ENCODE measurements at regions not wholly inside any gene's neighbourhood (a gene's known extent, or its start where the extent isn't known, plus 50 kb on each side); places are given as distances from the start of the nearest gene placed in this dataset.

GRCh38 chr3:130263708-130264107 lies 81.8 kb upstream of the COL6A5 start:
- ChIA-PET SMC1A (ENCODE audit: uncharacterized antibody, unreplicated experiment) (no interaction called here), RAD21 (ENCODE audit: unreplicated experiment) (no interaction called here), CTCF (interaction anchor here (1.3 kb wide), 1 partner anchor 11 kb away, joined by 3 read pairs; no protein-coding TSS in a partner anchor), POLR2A (no interaction called here)
- Histone ChIP-seq H3K4me2 (ENCODE audit: control insufficient read depth, insufficient read depth) (no peak overlapping the region), H3K9me3 (replicated peaks; ENCODE audit: control insufficient read depth, insufficient read depth, low read length) (no peaks in the 10 kb centered on the region), H3K36me3 (ENCODE audit: control insufficient read depth in 2 of 2, insufficient read depth in 2 of 2, low read length in 1 of 2) (no peaks in the 10 kb centered on the region), H3K27me3 (replicated peaks in 1 of 2; ENCODE audit: control insufficient read depth in 2 of 2, insufficient read depth in 2 of 2, low read length in 1 of 2) (no peaks in the 10 kb centered on the region; a peak in 1 of 4 replicates), H3K27ac (ENCODE audit: control insufficient read depth, insufficient read depth) (no peak overlapping the region), H3K4me1 (ENCODE audit: control insufficient read depth, insufficient read depth, low read length) (no peaks in the 10 kb centered on the region), H3K9ac (ENCODE audit: control insufficient read depth, insufficient read depth, low read length) (no peak overlapping the region), H3K79me2 (ENCODE audit: control insufficient read depth, insufficient read depth, low read length) (no peaks in the 10 kb centered on the region), H3K4me3 (no peak overlapping the region), H4K20me1 (ENCODE audit: control insufficient read depth, insufficient read depth) (no peaks in the 10 kb centered on the region), H2AFZ (ENCODE audit: control insufficient read depth, low read depth, low read length) (no peak overlapping the region)
- DNase-seq (ENCODE audit: low read depth, low spot score) = no peak
- no TSS peak for BruUV-seq (replicated peaks)
- TF ChIP-seq KLF5 (IDR thresholded peaks at IDR 0.05; ENCODE audit: partially characterized antibody) (no peak), BMI1 (IDR thresholded peaks at IDR 0.05; ENCODE audit: borderline replicate concordance) (no peak), MYC (IDR thresholded peaks at IDR 0.05; ENCODE audit: insufficient read depth, insufficient read length, insufficient replicate concordance, low read length, severe bottlenecking) (no peak), TAF1 (IDR thresholded peaks at IDR 0.05; ENCODE audit: borderline replicate concordance, low read depth, low read length) (no peak), SRF (IDR thresholded peaks at IDR 0.05; ENCODE audit: low read depth in 2 of 2, low read length in 2 of 2) (no peak), ZNF207 (IDR thresholded peaks at IDR 0.05; ENCODE audit: borderline replicate concordance) (no peak), RAD21 (IDR thresholded peaks at IDR 0.05; ENCODE audit: insufficient read depth, low read depth, low read length) (no peak), NKRF (conservative IDR thresholded peaks at IDR 0.05) (no peak), GABPA (IDR thresholded peaks at IDR 0.05; ENCODE audit: low read depth) (no peak), IRF4 (IDR thresholded peaks at IDR 0.05; ENCODE audit: low read depth, low read length) (no peak), NR2C1 (IDR thresholded peaks at IDR 0.05) (no peak), EGR1 (IDR thresholded peaks at IDR 0.05; ENCODE audit: borderline replicate concordance in 1 of 2, low read depth in 2 of 2, low read length in 2 of 2) (no peak), HCFC1 (IDR thresholded peaks at IDR 0.05; ENCODE audit: low read length) (no peak), STAT1 (conservative IDR thresholded peaks at IDR 0.05) (no peak), REST (IDR thresholded peaks at IDR 0.05; ENCODE audit: low read depth, low read length) (no peak), NFYA (IDR thresholded peaks at IDR 0.05; ENCODE audit: borderline replicate concordance, low read depth, low read length) (no peak)
- intact Hi-C loops (cut with micrococcal nuclease; ENCODE audit: unreplicated experiment) (no loop called here), in situ Hi-C loops (cut with MboI) (no loop called here)
- no peak for ATAC-seq
- WGBS (ENCODE audit: insufficient coverage, insufficient replicate concordance, low lambda C conversion rate, missing lambda C conversion rate) = 67% methylated on average over 25 of the region's 25 CpGs
- FAIRE-seq = no peak

Measured in GM12878 (cell line).